ENCODE measurements at regions not wholly inside any gene's neighbourhood (a gene's known extent, or its start where the extent isn't known, plus 50 kb on each side); places are given as distances from the start of the nearest gene placed in this dataset.

GRCh38 chr5:130452744-130453143, 548.5 kb downstream of the CHSY3 start:
- no peak for TF ChIP-seq CTCF (IDR thresholded peaks at IDR 0.05)
- TF ChIP-seq POLR2AphosphoS5 (IDR thresholded peaks at IDR 0.05): no peak

All from transverse colon (tissue), 4 donors.